Mammary epithelial cell (primary cell): ENCODE measurements at regions not wholly inside any gene's neighbourhood (a gene's known extent, or its start where the extent isn't known, plus 50 kb on each side); places are given as distances from the start of the nearest gene placed in this dataset.

Source experiments
- CTCF ChIP-seq, 2 donors: IDR thresholded peaks in 1 of 2; conservative IDR thresholded peaks in 1 of 2; 2 replicates each; pipeline ENCODE4 v1.5.1; 2011 to 2012; ENCODE audit warnings: inconsistent platforms in 2 of 2, low read length in 2 of 2, mild to moderate bottlenecking in 2 of 2, control low read depth in 1 of 2, low read depth in 1 of 2; ENCODE audit not compliant: insufficient read depth in 1 of 2; ENCODE audit errors: extremely low read depth in 1 of 2
- EZH2 ChIP-seq: IDR thresholded peaks from 2 replicates; pipeline ENCODE4 v1.6.1; 2012; ENCODE audit warnings: low read length, inconsistent platforms, borderline replicate concordance

GRCh38 chr22:48531761-48532435, 1295.8 kb downstream of the BRD1 start:
- no peak for TF ChIP-seq CTCF (conservative IDR thresholded peaks at IDR 0.05 in 1 of 2, IDR thresholded peaks at IDR 0.05 in 1 of 2; ENCODE audit: extremely low read depth in 1 of 2, insufficient read depth in 1 of 2, low read depth in 1 of 2, low read length in 2 of 2)
- TF ChIP-seq EZH2, result no peak
